Stimulated activated memory B cell treated with anti-CD40 and anti-IgM and Interleukin-4, amounts not matched to agents 10 μg/mL and 1 μg/mL and 100 μg/mL, for 72 hours (primary cell): ENCODE measurements at regions not wholly inside any gene's neighbourhood (a gene's known extent, or its start where the extent isn't known, plus 50 kb on each side); places are given as distances from the start of the nearest gene placed in this dataset.

ENCODE experiments used
- ATAC-seq: fragments of 150-1000 bp; cut with Tn5 transposase; 2 replicates; pipeline ENCODE4 v1.10.0; 2021
- H3K27ac Mint-ChIP-seq: one replicate; pipeline ENCODE4 v1.8.0; 2022; ENCODE audit warnings: mild to moderate bottlenecking, mixed read lengths
- H3K27me3 Mint-ChIP-seq: one replicate; pipeline ENCODE4 v1.8.0; 2022; ENCODE audit warnings: mixed read lengths
- H3K36me3 Mint-ChIP-seq: one replicate; pipeline ENCODE4 v1.8.0; 2022; ENCODE audit warnings: mixed read lengths
- H3K4me1 Mint-ChIP-seq: one replicate; pipeline ENCODE4 v1.8.0; 2022; ENCODE audit warnings: mixed read lengths
- H3K4me3 Mint-ChIP-seq: one replicate; pipeline ENCODE4 v1.8.0; 2022; ENCODE audit warnings: mild to moderate bottlenecking, moderate library complexity, mixed read lengths
- H3K9me3 Mint-ChIP-seq: one replicate; pipeline ENCODE4 v1.8.0; 2022; ENCODE audit warnings: mixed read lengths

DNA sequence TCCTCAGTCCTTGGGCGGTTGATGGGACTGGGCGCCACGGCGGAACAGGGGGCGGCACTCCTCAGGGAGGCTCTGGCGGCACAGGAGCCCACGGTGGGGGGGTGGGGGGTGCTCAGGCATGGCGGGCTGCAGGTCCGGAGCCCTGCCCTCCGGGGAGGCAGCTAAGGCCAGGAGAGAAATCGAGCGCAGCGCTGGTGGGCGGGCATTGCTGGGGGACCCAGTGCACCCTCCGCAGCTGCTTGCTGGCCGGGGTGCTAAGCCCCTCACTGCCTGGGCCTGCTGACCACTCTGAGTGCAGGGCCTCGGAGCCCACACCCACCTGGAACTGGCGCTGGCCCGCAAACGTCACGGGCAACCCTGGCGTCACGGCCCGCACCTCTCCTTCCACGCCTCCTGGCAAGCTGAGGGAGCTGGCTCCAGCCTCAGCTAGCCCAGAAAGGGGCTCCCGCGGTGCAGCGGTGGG, 164.9 kb upstream of the AGA start:
- Mint-ChIP-seq H3K36me3 (no peaks in the 10 kb centered on the region), H3K9me3 (peaks cover 4% of the 10 kb centered on the region), H3K27ac (no peak overlapping the region), H3K4me1 (no peaks in the 10 kb centered on the region), H3K27me3 (no peaks in the 10 kb centered on the region), H3K4me3 (no peak overlapping the region)
- peak; percentile 47 for ATAC-seq

DNA sequence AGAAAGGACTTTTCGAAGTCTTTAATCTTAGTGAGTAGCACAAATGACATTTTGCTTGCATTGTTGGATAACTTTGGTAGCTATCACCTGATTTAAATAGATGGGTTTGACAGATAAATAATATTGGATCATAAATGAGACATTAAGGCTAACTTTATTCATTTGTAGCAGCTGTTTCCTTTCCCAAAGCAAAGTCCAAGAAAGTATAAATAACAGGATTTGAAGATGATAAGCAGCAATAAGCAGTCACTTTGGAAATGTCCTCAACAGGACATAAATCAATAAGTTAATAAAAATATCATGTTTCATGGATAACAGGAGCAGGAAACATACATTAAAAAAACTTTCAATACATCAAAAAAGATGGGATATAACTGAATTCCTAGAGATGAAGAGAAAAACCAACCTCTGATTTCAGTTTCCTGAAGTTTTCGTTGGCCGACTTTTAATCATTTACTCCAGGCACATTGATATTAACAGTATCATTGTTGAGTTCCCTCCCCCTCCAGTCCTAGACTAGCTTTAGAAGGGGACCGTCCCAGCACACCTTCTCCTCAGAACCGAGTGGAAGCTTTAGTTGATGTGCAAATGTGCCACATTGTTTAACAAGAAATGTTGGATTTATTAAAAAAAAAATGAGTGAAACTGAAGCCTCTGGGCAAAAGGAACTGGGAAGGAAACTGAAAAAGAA, 169.9 kb upstream of the AGA start:
- Mint-ChIP-seq H3K4me3 (no peak overlapping the region), H3K36me3 (no peaks in the 10 kb centered on the region), H3K27ac (no peak overlapping the region), H3K4me1 (no peaks in the 10 kb centered on the region), H3K27me3 (no peaks in the 10 kb centered on the region), H3K9me3 (no peaks in the 10 kb centered on the region)
- ATAC-seq, result no peak

DNA sequence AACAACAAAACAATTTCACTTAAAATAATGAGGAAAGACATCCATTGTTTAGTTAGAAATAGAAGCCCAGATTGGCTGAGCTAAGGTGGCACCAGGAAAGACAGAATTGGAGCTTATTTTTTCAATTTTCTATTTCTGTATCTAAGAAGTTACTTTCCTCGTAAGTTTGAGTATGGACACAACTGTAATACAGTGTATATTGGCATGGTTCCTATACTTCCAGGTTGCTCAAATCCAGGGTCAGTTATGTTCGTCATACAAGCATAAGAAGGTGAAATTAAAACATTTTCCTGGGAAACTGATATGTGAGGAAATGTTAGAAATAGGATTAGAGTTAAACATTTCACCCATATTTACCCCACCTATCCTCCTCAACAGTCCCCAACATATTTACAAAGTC, 170.4 kb upstream of the AGA start:
- no peak for ATAC-seq
- Mint-ChIP-seq H3K9me3 (no peaks in the 10 kb centered on the region), H3K27me3 (no peaks in the 10 kb centered on the region), H3K4me1 (no peaks in the 10 kb centered on the region), H3K4me3 (no peak overlapping the region), H3K36me3 (no peaks in the 10 kb centered on the region), H3K27ac (no peak overlapping the region)

DNA sequence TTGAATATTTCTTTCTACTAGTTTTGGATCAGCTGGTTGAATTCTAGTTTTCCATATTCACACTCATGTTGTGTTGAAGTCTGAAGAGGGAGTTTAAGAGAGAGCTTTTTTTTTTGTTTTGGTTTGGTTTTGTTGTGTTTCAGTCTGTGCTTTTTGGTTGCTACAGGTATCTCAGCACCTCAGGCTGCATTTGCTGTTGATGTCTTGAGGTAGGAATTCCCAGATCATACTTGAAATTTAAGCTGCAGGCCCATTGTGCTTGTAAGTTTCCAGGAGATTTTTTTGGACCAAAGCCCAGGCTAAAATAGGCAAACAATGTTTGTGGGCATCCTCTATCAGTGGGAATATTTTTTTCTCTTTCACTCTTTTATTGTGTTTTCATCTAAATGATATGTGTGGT, 190.2 kb upstream of the AGA start:
- no peaks in the 10 kb centered on the region for H3K27me3 Mint-ChIP-seq
- no peak overlapping the region for H3K4me3 Mint-ChIP-seq
- H3K9me3 Mint-ChIP-seq, result peaks cover 2% of the 10 kb centered on the region
- H3K4me1 Mint-ChIP-seq, result no peaks in the 10 kb centered on the region
- no peak for ATAC-seq
- H3K27ac Mint-ChIP-seq, result no peak overlapping the region
- no peaks in the 10 kb centered on the region for H3K36me3 Mint-ChIP-seq

DNA sequence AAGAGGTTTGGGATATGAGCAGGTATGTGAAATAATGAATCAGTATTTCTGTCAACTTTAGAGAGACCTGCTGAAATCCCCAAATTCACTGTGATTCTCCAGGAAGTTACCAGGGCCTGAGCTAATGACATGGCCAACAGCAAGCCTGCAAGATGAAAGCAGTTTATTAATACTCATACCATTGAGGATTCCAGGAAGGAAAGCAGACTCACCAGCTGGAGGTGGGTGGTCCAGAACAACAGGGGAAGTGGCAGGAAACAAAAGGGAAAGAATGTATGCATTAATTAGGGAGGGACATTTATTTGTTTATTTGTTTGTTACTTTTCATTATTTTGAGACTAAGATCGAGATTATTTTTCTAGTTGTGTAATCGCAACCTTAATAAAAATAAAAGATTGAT, 196.6 kb upstream of the AGA start:
- Mint-ChIP-seq H3K4me1 (no peaks in the 10 kb centered on the region), H3K27ac (no peak overlapping the region), H3K4me3 (no peak overlapping the region), H3K36me3 (no peaks in the 10 kb centered on the region), H3K27me3 (no peaks in the 10 kb centered on the region), H3K9me3 (peaks cover 5% of the 10 kb centered on the region)
- ATAC-seq, result no peak

DNA sequence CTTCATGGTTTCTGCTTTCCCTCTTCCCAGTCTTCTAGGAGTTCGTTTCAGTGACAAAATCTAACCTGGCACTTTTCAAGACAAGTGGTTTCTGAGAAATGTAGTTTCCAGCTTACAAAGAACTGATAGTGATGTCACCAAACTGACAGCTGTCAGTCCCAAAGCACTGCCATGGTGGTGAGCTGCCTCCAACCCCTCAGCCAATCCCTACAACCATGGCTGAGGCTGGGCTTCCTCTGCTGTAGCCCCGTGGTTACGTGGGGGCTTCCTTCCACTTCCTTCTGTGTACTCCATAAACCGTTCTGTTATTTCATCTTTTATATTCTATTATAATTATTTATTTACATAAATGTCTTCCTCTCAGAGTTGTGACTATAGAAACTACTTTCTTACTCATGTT, 198.6 kb upstream of the AGA start:
- no peak for ATAC-seq
- no peak overlapping the region for H3K4me3 Mint-ChIP-seq

DNA sequence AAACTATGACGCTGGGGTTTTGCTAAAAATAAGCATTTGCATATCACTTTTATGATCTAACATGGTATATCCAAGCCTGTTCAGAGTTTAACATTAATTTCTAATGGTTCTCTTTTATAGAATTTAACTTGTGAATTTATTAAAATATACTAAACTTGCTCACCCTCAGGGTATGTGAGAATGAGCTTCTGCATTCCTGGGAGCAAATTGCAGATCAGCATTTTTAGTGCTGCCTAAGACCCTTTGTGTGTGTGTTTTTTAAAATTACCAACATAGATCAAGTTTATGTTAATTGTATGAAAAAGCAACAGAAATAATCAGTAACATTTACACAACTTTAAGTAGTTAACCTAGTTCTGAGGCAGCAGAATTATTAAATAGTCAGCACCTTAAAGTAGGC, 218.0 kb upstream of the AGA start:
- no peaks in the 10 kb centered on the region for H3K36me3 Mint-ChIP-seq
- no peak for ATAC-seq
- no peaks in the 10 kb centered on the region for H3K4me1 Mint-ChIP-seq
- H3K27ac Mint-ChIP-seq, result no peak overlapping the region
- no peaks in the 10 kb centered on the region for H3K27me3 Mint-ChIP-seq
- peaks cover 21% of the 10 kb centered on the region for H3K9me3 Mint-ChIP-seq
- H3K4me3 Mint-ChIP-seq, result no peak overlapping the region

More for the DNA sequence above, 198.6 kb upstream of the AGA start:
- Mint-ChIP-seq H3K4me1 (no peaks in the 10 kb centered on the region), H3K9me3 (peaks cover 5% of the 10 kb centered on the region), H3K27me3 (no peaks in the 10 kb centered on the region), H3K27ac (no peak overlapping the region), H3K36me3 (no peaks in the 10 kb centered on the region)

DNA sequence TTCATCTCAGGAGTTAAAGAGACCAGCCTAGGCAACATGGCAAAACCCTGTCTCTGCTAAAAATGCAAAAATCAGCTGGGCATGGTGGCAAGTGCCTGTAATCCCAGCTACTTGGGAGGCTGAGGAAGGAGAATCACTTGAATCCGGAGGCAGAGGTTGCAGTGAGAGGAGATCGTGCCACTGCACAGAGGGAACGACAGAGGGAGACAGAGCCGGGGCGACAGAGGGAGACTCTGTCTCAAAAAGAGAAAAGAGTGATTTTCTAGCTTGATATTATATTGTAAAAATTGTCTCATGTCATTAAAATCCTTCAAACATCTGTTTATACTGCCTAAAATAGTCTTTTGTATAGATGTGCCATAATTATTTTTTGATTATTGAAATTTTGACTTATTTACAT, 225.4 kb upstream of the AGA start:
- Mint-ChIP-seq H3K27ac (no peak overlapping the region), H3K36me3 (no peaks in the 10 kb centered on the region), H3K9me3 (peaks cover 2% of the 10 kb centered on the region), H3K4me1 (no peaks in the 10 kb centered on the region), H3K27me3 (no peaks in the 10 kb centered on the region), H3K4me3 (no peak overlapping the region)
- ATAC-seq, result no peak

DNA sequence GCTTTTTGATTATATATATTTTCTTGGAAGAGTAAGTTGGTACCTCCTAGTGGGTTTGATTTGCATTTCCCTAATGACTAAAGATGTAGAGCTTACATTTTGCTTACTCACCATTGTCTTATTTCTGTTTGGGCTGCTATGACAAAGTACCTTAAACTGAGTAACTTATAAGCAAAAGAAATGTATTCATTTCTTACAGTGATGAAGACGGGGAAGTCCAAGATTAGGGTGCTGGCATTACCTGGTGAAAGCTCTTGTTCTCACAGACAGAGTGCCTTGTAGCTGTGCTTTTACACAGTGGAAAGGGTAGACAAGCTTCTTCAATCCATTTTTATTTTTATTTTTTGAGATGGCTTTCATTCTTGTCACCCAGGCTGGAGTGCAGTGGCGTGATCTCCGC, 229.2 kb upstream of the AGA start:
- no peaks in the 10 kb centered on the region for H3K36me3 Mint-ChIP-seq
- no peaks in the 10 kb centered on the region for H3K9me3 Mint-ChIP-seq
- no peak for ATAC-seq
- H3K4me3 Mint-ChIP-seq, result no peak overlapping the region
- H3K27me3 Mint-ChIP-seq, result no peaks in the 10 kb centered on the region
- no peak overlapping the region for H3K27ac Mint-ChIP-seq
- H3K4me1 Mint-ChIP-seq, result no peaks in the 10 kb centered on the region

DNA sequence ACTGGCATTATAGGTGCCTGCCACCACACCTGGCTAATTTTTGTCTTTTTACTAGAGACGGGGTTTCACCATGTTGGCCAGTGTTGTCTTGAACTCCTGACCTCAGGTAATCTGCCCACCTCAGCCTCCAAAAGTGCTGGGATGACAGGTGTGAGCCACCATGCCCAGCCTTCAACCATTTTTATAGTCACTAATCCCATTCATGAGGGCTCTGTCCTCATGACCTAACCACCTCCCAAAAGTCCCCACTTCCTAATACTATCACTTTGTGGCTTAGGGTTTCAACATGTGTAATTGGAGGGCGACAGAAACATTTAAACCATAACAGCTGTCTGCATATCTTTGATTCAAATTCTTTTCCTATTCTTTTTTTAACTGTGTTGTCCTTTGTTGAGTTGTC, 229.6 kb upstream of the AGA start:
- Mint-ChIP-seq H3K9me3 (no peaks in the 10 kb centered on the region), H3K4me1 (no peaks in the 10 kb centered on the region), H3K27ac (no peak overlapping the region), H3K27me3 (no peaks in the 10 kb centered on the region), H3K4me3 (no peak overlapping the region), H3K36me3 (no peaks in the 10 kb centered on the region)
- no peak for ATAC-seq

DNA sequence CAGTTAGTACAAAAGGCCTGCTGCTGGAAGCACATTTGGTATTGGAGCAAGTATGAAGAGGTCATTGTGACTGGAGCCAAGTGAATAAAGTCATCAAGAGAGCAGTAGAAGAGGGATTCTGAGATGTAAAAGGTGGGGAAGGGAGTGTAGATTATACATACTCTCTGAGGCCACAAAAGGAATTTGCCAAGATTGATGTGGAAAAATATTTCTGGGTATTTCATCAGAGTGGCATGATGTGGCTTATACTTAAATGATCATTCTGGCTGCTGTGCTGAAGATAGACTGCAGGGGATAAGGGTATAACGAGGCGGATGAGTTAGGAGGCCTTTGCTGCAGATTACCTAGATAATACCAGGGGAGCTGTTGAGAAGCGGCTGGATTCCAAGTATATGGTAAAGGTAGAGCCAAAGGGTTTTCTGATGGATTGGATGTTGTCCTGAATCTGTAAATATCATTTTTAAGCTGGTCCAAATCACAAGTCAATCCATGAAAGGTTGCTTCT, 231.8 kb upstream of the AGA start:
- H3K4me3 Mint-ChIP-seq, result no peak overlapping the region
- no peaks in the 10 kb centered on the region for H3K4me1 Mint-ChIP-seq
- ATAC-seq, result no peak
- H3K27me3 Mint-ChIP-seq, result no peaks in the 10 kb centered on the region
- H3K27ac Mint-ChIP-seq, result no peak overlapping the region
- H3K9me3 Mint-ChIP-seq, result peaks cover 3% of the 10 kb centered on the region
- H3K36me3 Mint-ChIP-seq, result no peaks in the 10 kb centered on the region

DNA sequence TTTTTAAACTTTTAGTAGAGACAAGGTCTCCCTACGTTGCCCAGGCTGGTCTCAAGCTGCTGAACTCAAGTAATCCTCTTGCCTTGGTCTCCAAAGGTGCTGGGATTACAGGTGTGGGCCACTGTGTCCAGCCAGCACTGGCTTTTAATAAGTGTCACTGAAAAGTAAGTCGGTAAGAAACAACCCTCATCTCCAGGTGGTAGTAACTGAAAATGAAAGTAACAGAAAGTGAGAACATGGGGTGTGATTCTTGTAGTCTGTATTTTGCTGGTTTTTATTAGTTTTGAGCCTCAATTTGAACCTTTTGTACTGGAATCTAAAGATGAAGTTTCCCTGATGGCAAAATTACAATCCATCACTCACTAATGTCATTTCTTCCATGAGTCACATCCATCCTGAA, 238.1 kb upstream of the AGA start:
- H3K27ac Mint-ChIP-seq, result no peak overlapping the region

DNA sequence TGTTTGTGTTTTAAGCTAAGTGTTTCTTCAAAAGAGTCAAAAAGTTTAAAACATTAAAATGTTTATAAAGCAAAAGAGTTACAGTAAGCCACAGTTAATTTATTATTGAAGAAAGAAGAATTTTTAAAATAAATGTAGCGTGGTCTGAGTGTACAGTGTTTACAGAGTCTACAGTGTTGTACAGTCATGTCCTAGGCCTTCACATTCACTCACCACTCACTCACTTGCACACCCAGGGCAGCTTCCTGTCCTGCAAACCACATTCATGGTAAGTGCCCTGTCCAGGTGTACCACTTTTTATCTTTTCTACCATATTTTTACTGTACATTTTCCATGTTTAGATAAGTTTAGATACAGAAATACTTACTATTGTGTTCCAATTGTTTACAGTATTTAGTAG, 239.7 kb upstream of the AGA start:
- no peak overlapping the region for H3K4me3 Mint-ChIP-seq
- H3K4me1 Mint-ChIP-seq, result no peaks in the 10 kb centered on the region
- peaks cover 3% of the 10 kb centered on the region for H3K9me3 Mint-ChIP-seq
- no peaks in the 10 kb centered on the region for H3K27me3 Mint-ChIP-seq
- no peaks in the 10 kb centered on the region for H3K36me3 Mint-ChIP-seq
- H3K27ac Mint-ChIP-seq, result no peak overlapping the region
- no peak for ATAC-seq

More for the DNA sequence above, 238.1 kb upstream of the AGA start:
- ATAC-seq, result no peak
- H3K4me3 Mint-ChIP-seq, result no peak overlapping the region
- no peaks in the 10 kb centered on the region for H3K36me3 Mint-ChIP-seq
- H3K4me1 Mint-ChIP-seq, result no peaks in the 10 kb centered on the region
- H3K9me3 Mint-ChIP-seq, result peaks cover 3% of the 10 kb centered on the region
- no peaks in the 10 kb centered on the region for H3K27me3 Mint-ChIP-seq

DNA sequence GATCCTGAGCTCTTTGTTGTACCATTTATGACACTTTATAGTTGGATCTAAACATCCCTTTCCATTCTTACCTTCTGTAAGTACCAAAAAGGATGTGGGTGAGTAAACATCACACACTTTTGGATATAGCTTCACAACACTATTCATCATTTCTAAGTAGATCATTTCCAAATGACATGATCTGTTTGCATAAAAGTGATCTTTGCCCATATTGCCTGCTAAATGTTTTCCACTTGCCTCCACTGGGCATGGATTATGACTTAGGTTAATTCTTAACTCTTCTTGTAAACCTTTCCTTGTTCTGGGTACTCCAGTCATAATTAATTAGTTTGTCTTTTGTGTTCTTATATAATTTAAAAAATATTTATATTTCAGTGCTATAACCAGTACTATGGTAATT, 244.9 kb upstream of the AGA start:
- Mint-ChIP-seq H3K27ac (no peak overlapping the region), H3K4me3 (no peak overlapping the region), H3K4me1 (no peaks in the 10 kb centered on the region), H3K36me3 (no peaks in the 10 kb centered on the region), H3K9me3 (no peaks in the 10 kb centered on the region), H3K27me3 (no peaks in the 10 kb centered on the region)
- no peak for ATAC-seq

DNA sequence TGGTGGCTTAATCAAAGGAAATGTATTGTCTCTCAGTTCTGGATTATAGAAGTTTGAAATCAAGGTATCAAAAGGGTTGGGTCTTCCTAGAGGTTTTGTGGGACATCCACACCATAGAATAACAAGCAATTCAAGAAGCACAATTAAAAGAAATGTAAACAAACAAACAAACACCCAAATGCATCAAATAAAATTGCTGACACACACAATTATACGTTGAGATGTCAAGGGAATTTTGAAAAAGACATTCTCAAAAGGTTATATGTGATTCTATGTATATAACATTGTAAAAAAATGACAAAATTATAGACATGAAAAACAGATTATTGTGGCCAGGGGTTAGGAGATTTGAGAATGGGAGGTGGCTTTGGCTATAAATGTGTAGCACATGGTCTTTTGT, 250.7 kb upstream of the AGA start:
- no peaks in the 10 kb centered on the region for H3K27me3 Mint-ChIP-seq
- H3K36me3 Mint-ChIP-seq, result no peaks in the 10 kb centered on the region
- no peaks in the 10 kb centered on the region for H3K4me1 Mint-ChIP-seq
- no peaks in the 10 kb centered on the region for H3K9me3 Mint-ChIP-seq
- no peak overlapping the region for H3K27ac Mint-ChIP-seq
- H3K4me3 Mint-ChIP-seq, result no peak overlapping the region
- no peak for ATAC-seq

DNA sequence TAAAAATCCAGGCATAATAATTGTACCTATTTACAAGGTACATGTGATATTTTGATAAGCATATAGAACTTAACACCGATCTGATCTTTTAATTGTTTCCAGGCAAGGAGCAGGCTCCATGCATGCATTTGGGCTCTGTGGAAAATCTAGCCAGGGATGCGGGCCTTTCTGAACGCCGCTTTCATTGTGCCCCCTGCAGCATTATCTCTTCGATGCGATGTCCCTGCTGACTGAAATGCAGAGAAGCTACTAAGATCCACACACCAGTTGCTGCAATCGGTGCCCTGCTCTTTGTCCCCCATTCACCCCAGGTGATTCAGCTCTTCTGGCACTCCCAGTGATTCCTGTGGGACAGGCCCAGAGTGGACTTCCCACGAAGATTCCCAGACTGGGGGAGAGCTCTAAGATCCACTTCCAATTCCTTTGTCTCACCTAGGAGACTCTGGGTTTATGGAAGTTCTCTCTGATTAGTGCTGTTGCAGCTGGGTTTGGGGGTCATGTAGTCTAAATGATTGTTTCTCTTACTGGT, 254.3 kb upstream of the AGA start:
- Mint-ChIP-seq H3K9me3 (no peaks in the 10 kb centered on the region), H3K4me3 (no peak overlapping the region), H3K27ac (no peak overlapping the region), H3K4me1 (no peaks in the 10 kb centered on the region), H3K36me3 (no peaks in the 10 kb centered on the region), H3K27me3 (no peaks in the 10 kb centered on the region)
- ATAC-seq, result peak; percentile 16
